Panc1 (cell line): ENCODE measurements at regions not wholly inside any gene's neighbourhood (a gene's known extent, or its start where the extent isn't known, plus 50 kb on each side); places are given as distances from the start of the nearest gene placed in this dataset.

Experiments used
- ATAC-seq: fragments of 200-7000 bp; cut with Tn5 transposase; 2 replicates; pipeline ENCODE4 v1.9.1; 2020; ENCODE audit warnings: mild to moderate bottlenecking, moderate library complexity
- BruUV-seq: library from RNA; stranded (reverse); fragments of 400-500 nt; replicated peaks from 2 replicates; lab custom pipeline; 2021; lab: Mats Ljungman, UMichigan
- CTCF ChIA-PET: fragments of 300-600 bp; sonication (Branson Sonifier 250); formaldehyde crosslinking; loops from one replicate; lab custom pipeline; 2022; ENCODE audit warnings: antibody characterized with exemption; lab: Charles Lee
- POLR2A ChIA-PET: fragments of 300-600 bp; sonication (Branson Sonifier 250); formaldehyde crosslinking; loops from one replicate; lab custom pipeline; 2022; ENCODE audit warnings: antibody characterized with exemption; lab: Charles Lee
- DNase-seq: peaks from one replicate; pipeline ENCODE4 v3.0.0-alpha.2; 2010; ENCODE audit warnings: low read depth, low spot score
- H3K27ac ChIP-seq: 2 replicates; pipeline ENCODE4 v1.5.1; 2011; ENCODE audit warnings: mild to moderate bottlenecking, low read length, inconsistent platforms
- H3K27me3 ChIP-seq: fragments of 200-500 bp; sonication (Bioruptor generic); 2 replicates; pipeline ENCODE4 v1.6.0; 2014; ENCODE audit warnings: low read length, inconsistent platforms; ENCODE audit not compliant: control insufficient read depth, insufficient read depth
- H3K36me3 ChIP-seq: fragments of 200-500 bp; sonication (Bioruptor generic); 2 replicates; pipeline ENCODE4 v1.5.1; 2014; ENCODE audit warnings: inconsistent platforms, mild to moderate bottlenecking, low read length, moderate library complexity; ENCODE audit not compliant: control insufficient read depth, insufficient read depth
- H3K4me1 ChIP-seq: 2 replicates; pipeline ENCODE4 v1.5.1; 2011; ENCODE audit warnings: inconsistent platforms, mild to moderate bottlenecking, low read length, moderate library complexity; ENCODE audit not compliant: control insufficient read depth, insufficient read depth
- H3K4me3 ChIP-seq, 2 experiments: 2 replicates each; pipeline ENCODE4 v1.5.1; 2011 to 2012; ENCODE audit warnings: low read depth in 2 of 2, low read length in 2 of 2, mild to moderate bottlenecking in 2 of 2, inconsistent platforms in 1 of 2, moderate library complexity in 1 of 2
- H3K9me3 ChIP-seq: fragments of 200-500 bp; sonication (Bioruptor generic); 2 replicates; pipeline ENCODE4 v1.5.1; 2014; ENCODE audit warnings: low read depth, mild to moderate bottlenecking, inconsistent platforms, low read length, moderate library complexity; ENCODE audit not compliant: control insufficient read depth, insufficient read depth
- CTCF ChIP-seq: fragments of 450-650 bp; IDR thresholded peaks from 2 replicates; pipeline ENCODE4 v1.5.1; 2017; ENCODE audit warnings: mild to moderate bottlenecking
- POLR2AphosphoS5 ChIP-seq: IDR thresholded peaks from 2 replicates; pipeline ENCODE4 v1.6.1; 2012; ENCODE audit warnings: mild to moderate bottlenecking, low read depth, low read length, moderate library complexity
- REST ChIP-seq, 2 experiments: IDR thresholded peaks; 2 replicates each; pipeline ENCODE4 v1.6.1; 2011 to 2012; ENCODE audit warnings: low read depth in 2 of 2, control low read depth in 1 of 2, low read length in 1 of 2, mild to moderate bottlenecking in 1 of 2, moderate library complexity in 1 of 2; ENCODE audit not compliant: insufficient read depth in 1 of 2
- SIN3A ChIP-seq: IDR thresholded peaks from 2 replicates; pipeline ENCODE4 v1.6.1; 2012; ENCODE audit warnings: low read depth, mild to moderate bottlenecking, low read length, moderate library complexity, borderline replicate concordance; ENCODE audit not compliant: insufficient read depth
- TCF7L2 ChIP-seq: IDR thresholded peaks from 2 replicates; pipeline ENCODE4 v1.6.1; 2011; ENCODE audit warnings: mild to moderate bottlenecking, low read depth, low read length, inconsistent platforms
- in situ Hi-C: cut with HindIII; loops from 2 replicates; pipeline ENCODE4 v1.10.0; 2016; ENCODE audit warnings: low sequenced_read_pairs, low pct_unique_long_range_greater_than_20kb
- intact Hi-C: fragments of 100-400 bp; cut with micrococcal nuclease; formaldehyde crosslinking; loops from one replicate; pipeline ENCODE4 v1.10.0; 2022; ENCODE audit not compliant: unreplicated experiment

GRCh38 chr14:54121466-54122027 lies 164.9 kb upstream of the BMP4 start:
- POLR2A ChIA-PET, result no interaction called here

GRCh38 chr14:54123841-54124240 lies 167.2 kb upstream of the BMP4 start:
- ATAC-seq (no peak), DNase-seq (no peak)
- Histone ChIP-seq H3K27ac (no peak overlapping the region), H3K4me3 (no peak overlapping the region), H3K27me3 (no peaks in the 10 kb centered on the region), H3K9me3 (no peaks in the 10 kb centered on the region), H3K4me1 (no peaks in the 10 kb centered on the region), H3K36me3 (no peaks in the 10 kb centered on the region)
- POLR2A ChIA-PET, result no interaction called here
- TF ChIP-seq TCF7L2 (no peak), CTCF (no peak), SIN3A (no peak), POLR2AphosphoS5 (no peak), REST (IDR thresholded peaks at IDR 0.05; ENCODE audit: insufficient read depth in 1 of 2, low read depth in 2 of 2, low read length in 1 of 2) (no peak)
- CTCF ChIA-PET, result no interaction called here
- intact Hi-C loops (no loop called here), in situ Hi-C loops (no loop called here)
- BruUV-seq, result no TSS peak

More at GRCh38 chr14:54121466-54122027, 164.9 kb upstream of the BMP4 start:
- DNase-seq (no peak), ATAC-seq (no peak)
- H3K4me1 ChIP-seq, result no peaks in the 10 kb centered on the region
- no peak overlapping the region for H3K4me3 ChIP-seq
- CTCF ChIA-PET, result no interaction called here
- no peaks in the 10 kb centered on the region for H3K9me3 ChIP-seq
- H3K27ac ChIP-seq, result no peak overlapping the region
- intact Hi-C loops, result no loop called here
- no peaks in the 10 kb centered on the region for H3K27me3 ChIP-seq
- TF ChIP-seq CTCF (no peak), POLR2AphosphoS5 (no peak), SIN3A (no peak), TCF7L2 (no peak), REST (IDR thresholded peaks at IDR 0.05; ENCODE audit: insufficient read depth in 1 of 2, low read depth in 2 of 2, low read length in 1 of 2) (no peak)
- in situ Hi-C loops, result no loop called here
- no TSS peak for BruUV-seq
- no peaks in the 10 kb centered on the region for H3K36me3 ChIP-seq
